CD14-positive monocyte (primary cell): ENCODE measurements at regions not wholly inside any gene's neighbourhood (a gene's known extent, or its start where the extent isn't known, plus 50 kb on each side); places are given as distances from the start of the nearest gene placed in this dataset.

Experiments
- DNase-seq, 3 donors: peaks; one replicate each; pipeline ENCODE4 v3.0.0-alpha.2; 2011 to 2022
- H2AFZ ChIP-seq: 2 replicates; pipeline ENCODE4 v1.6.0; 2012; ENCODE audit warnings: mild to moderate bottlenecking, low read depth, low read length, inconsistent platforms; ENCODE audit not compliant: insufficient read depth, poor library complexity, severe bottlenecking
- H3K27ac ChIP-seq, 2 donors: 1 replicate in 1 of 2; 2 replicates in 1 of 2; pipeline ENCODE4 v1.5.1; 2012 to 2013; ENCODE audit warnings: low read length in 2 of 2, control low read depth in 1 of 2, inconsistent platforms in 1 of 2, low read depth in 1 of 2, mild to moderate bottlenecking in 1 of 2
- H3K27me3 ChIP-seq, 2 donors: one replicate each; pipeline versions ENCODE4 v1.6.0 to v1.6.1; 2011 to 2013; ENCODE audit warnings: low read length in 2 of 2; ENCODE audit not compliant: control insufficient read depth in 2 of 2, insufficient read depth in 2 of 2
- H3K36me3 ChIP-seq, 2 donors: replicated peaks in 1 of 2; 1 replicate in 1 of 2; 2 replicates in 1 of 2; pipeline versions ENCODE4 v1.5.1 to v1.6.1; 2012 to 2013; ENCODE audit warnings: low read length in 2 of 2, control low read depth in 1 of 2, inconsistent platforms in 1 of 2, mild to moderate bottlenecking in 1 of 2; ENCODE audit not compliant: insufficient read depth in 2 of 2, control insufficient read depth in 1 of 2
- H3K4me1 ChIP-seq, 2 donors: 1 replicate in 1 of 2; 2 replicates in 1 of 2; pipeline versions ENCODE4 v1.5.1 to v1.6.1; 2012 to 2013; ENCODE audit warnings: low read length in 2 of 2, control low read depth in 1 of 2, inconsistent platforms in 1 of 2, mild to moderate bottlenecking in 1 of 2, moderate library complexity in 1 of 2; ENCODE audit not compliant: insufficient read depth in 2 of 2, control insufficient read depth in 1 of 2
- H3K4me2 ChIP-seq: replicated peaks from 2 replicates; pipeline ENCODE3; 2012; ENCODE audit warnings: low read length, moderate library complexity, mild to moderate bottlenecking; ENCODE audit not compliant: poor library complexity, severe bottlenecking; ENCODE audit errors: extremely low read depth
- H3K4me3 ChIP-seq, 3 experiments: fragments of 200-600 bp in 1 of 3; sonication (generic) in 1 of 3; replicated peaks in 1 of 3; 1 replicate in 2 of 3; 2 replicates in 1 of 3; pipeline ENCODE4 v1.5.1; 2011 to 2013; ENCODE audit warnings: low read length in 3 of 3, mild to moderate bottlenecking in 3 of 3, control low read depth in 2 of 3, low read depth in 2 of 3, inconsistent platforms in 1 of 3, moderate library complexity in 1 of 3
- H3K79me2 ChIP-seq: 2 replicates; pipeline ENCODE4 v1.6.0; 2012; ENCODE audit warnings: mild to moderate bottlenecking, control low read depth, inconsistent platforms, low read length, moderate library complexity; ENCODE audit not compliant: insufficient read depth
- H3K9ac ChIP-seq: 2 replicates; pipeline ENCODE4 v1.6.0; 2017; ENCODE audit warnings: low read length, mild to moderate bottlenecking; ENCODE audit not compliant: insufficient read depth, poor library complexity, severe bottlenecking
- H3K9me3 ChIP-seq, 2 donors: replicated peaks in 1 of 2; 1 replicate in 1 of 2; 2 replicates in 1 of 2; pipeline versions ENCODE4 v1.5.1 to v1.6.1; 2012 to 2013; ENCODE audit warnings: low read length in 2 of 2, control low read depth in 1 of 2; ENCODE audit not compliant: control insufficient read depth in 1 of 2, insufficient read depth in 1 of 2
- H4K20me1 ChIP-seq: 2 replicates; pipeline ENCODE4 v1.6.0; 2012; ENCODE audit warnings: mild to moderate bottlenecking, low read length, control low read depth, moderate library complexity; ENCODE audit not compliant: insufficient read depth
- H3K27ac Mint-ChIP-seq, 7 donors: one replicate each; pipeline ENCODE4 v1.8.0; 2020; ENCODE audit warnings: mild to moderate bottlenecking in 7 of 7, mixed read lengths in 7 of 7, moderate library complexity in 6 of 7, inconsistent platforms in 2 of 7
- H3K27me3 Mint-ChIP-seq, 3 donors: one replicate each; pipeline ENCODE4 v1.8.0; 2021 to 2022; ENCODE audit warnings: low read depth in 3 of 3, mild to moderate bottlenecking in 3 of 3, mixed read lengths in 3 of 3, moderate library complexity in 3 of 3, inconsistent platforms in 1 of 3
- H3K36me3 Mint-ChIP-seq, 2 donors: one replicate each; pipeline ENCODE4 v1.8.0; 2020; ENCODE audit warnings: mixed read lengths in 2 of 2, inconsistent platforms in 1 of 2, mild to moderate bottlenecking in 1 of 2
- H3K4me1 Mint-ChIP-seq: one replicate; pipeline ENCODE4 v1.8.0; 2020; ENCODE audit warnings: mild to moderate bottlenecking, mixed read lengths
- H3K4me3 Mint-ChIP-seq, 2 donors: one replicate each; pipeline ENCODE4 v1.8.0; 2020; ENCODE audit warnings: mild to moderate bottlenecking in 2 of 2, mixed read lengths in 2 of 2, moderate library complexity in 1 of 2
- H3K9me3 Mint-ChIP-seq, 7 donors: one replicate each; pipeline ENCODE4 v1.8.0; 2020 to 2022; ENCODE audit warnings: mixed read lengths in 7 of 7, mild to moderate bottlenecking in 6 of 7, moderate library complexity in 6 of 7, inconsistent platforms in 2 of 7
- CTCF ChIP-seq: fragments of 200-600 bp; IDR thresholded peaks from one replicate; pipeline ENCODE4 v1.8.0; 2022; ENCODE audit warnings: antibody characterized with exemption, mild to moderate bottlenecking
- WGBS: methylation state at CpG from one replicate; pipeline ENCODE4 v1.1.5; 2013; ENCODE audit warnings: missing lambda C conversion rate; ENCODE audit not compliant: insufficient coverage; 5-methylcytosine and 5-hydroxymethylcytosine counted together
- intact Hi-C, 2 donors: fragments of 100-400 bp; cut with micrococcal nuclease; formaldehyde crosslinking; loops; one replicate each; pipeline versions ENCODE4 v1.15.0 to v1.15.1; 2023

- Histone ChIP-seq H3K9me3 (peaks cover 0 to 5% of the 10 kb centered on the region in 2 donors), H3K27ac (no peak overlapping the region), H3K79me2 (no peaks in the 10 kb centered on the region), H3K4me3 (no peak overlapping the region), H4K20me1 (no peaks in the 10 kb centered on the region), H3K4me2 (no peak overlapping the region), H3K27me3 (no peaks in the 10 kb centered on the region), H3K4me1 (no peaks in the 10 kb centered on the region), H3K9ac (no peak overlapping the region), H2AFZ (no peak overlapping the region), H3K36me3 (no peaks in the 10 kb centered on the region)
- H3K27me3 Mint-ChIP-seq: no peaks in the 10 kb centered on the region
- no peak for DNase-seq
- no peaks in the 10 kb centered on the region for H3K4me1 Mint-ChIP-seq
- no peak overlapping the region for H3K4me3 Mint-ChIP-seq
- 94% methylated on average over 2 of the region's 2 CpGs for WGBS
- no peaks in the 10 kb centered on the region for H3K36me3 Mint-ChIP-seq
- peaks cover 0 to 7% (median 5%) of the 10 kb centered on the region in 7 donors for H3K9me3 Mint-ChIP-seq
- no peak for TF ChIP-seq CTCF
- intact Hi-C loops: no loop called here
- H3K27ac Mint-ChIP-seq: no peak overlapping the region
Observed at GRCh38 chr6:12555267-12555666, 161.3 kb upstream of the PHACTR1 start.

DNA sequence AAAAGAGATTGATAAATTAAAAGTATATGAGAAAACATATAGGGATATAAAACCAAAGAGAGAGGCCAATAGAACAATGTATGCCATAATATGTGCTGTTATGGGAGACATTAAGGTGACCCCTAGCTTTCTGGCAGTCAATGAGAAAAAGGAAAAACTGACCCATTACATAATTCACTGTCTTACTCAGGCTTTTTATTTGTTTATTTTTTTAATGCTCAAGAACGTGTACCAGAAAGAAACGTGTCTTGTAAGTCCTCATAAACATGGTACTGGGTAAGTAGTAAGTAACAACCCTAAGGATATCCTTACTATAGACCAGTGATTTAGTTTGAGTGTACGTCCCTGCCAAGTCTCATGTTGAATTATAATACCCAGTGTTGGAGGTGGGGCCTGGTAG lies 160.8 kb upstream of the PHACTR1 start:
- Histone ChIP-seq H3K4me2 (no peak overlapping the region), H3K79me2 (no peaks in the 10 kb centered on the region), H3K4me1 (no peaks in the 10 kb centered on the region), H3K27ac (no peak overlapping the region), H3K9me3 (peaks cover 0 to 7% of the 10 kb centered on the region in 2 donors), H3K4me3 (no peak overlapping the region), H4K20me1 (no peaks in the 10 kb centered on the region), H2AFZ (no peak overlapping the region), H3K36me3 (no peaks in the 10 kb centered on the region), H3K27me3 (no peaks in the 10 kb centered on the region), H3K9ac (no peak overlapping the region)
- Mint-ChIP-seq H3K4me1 (no peaks in the 10 kb centered on the region), H3K36me3 (no peaks in the 10 kb centered on the region), H3K27me3 (no peaks in the 10 kb centered on the region), H3K4me3 (no peak overlapping the region), H3K27ac (no peak overlapping the region), H3K9me3 (peaks cover 0 to 10% (median 6%) of the 10 kb centered on the region in 7 donors)
- no peak for DNase-seq
- WGBS: no CpG with 5 or more reads among the region's 3 CpGs
- TF ChIP-seq CTCF: no peak
- intact Hi-C loops: no loop called here
